Activated naive CD4-positive, alpha-beta T cell treated with anti-CD3 and anti-CD28 coated beads for 36 hours (primary cell): ENCODE measurements at regions not wholly inside any gene's neighbourhood (a gene's known extent, or its start where the extent isn't known, plus 50 kb on each side); places are given as distances from the start of the nearest gene placed in this dataset.
"Not testable (repeated sequence)": the region's sequence is repeated elsewhere in the genome, so short reads cannot be mapped to it uniquely, and the experiment has no call there.

Source experiments
- CTCF ChIA-PET: fragments of 350-600 bp; sonication (Branson Sonifier 250); formaldehyde crosslinking; loops from one replicate; lab custom pipeline; 2021; ENCODE audit warnings: antibody characterized with exemption; lab: Charles Lee
- DNase-seq: peaks from one replicate; pipeline ENCODE4 v3.0.0-alpha.2; 2020
- H3K27ac Mint-ChIP-seq: one replicate; pipeline ENCODE4 v1.8.0; 2021; ENCODE audit warnings: mild to moderate bottlenecking, mixed read lengths
- H3K27me3 Mint-ChIP-seq: one replicate; pipeline ENCODE4 v1.8.0; 2021; ENCODE audit warnings: low read depth, mixed read lengths
- H3K36me3 Mint-ChIP-seq: one replicate; pipeline ENCODE4 v1.8.0; 2021; ENCODE audit warnings: low read depth, mixed read lengths
- H3K4me1 Mint-ChIP-seq: one replicate; pipeline ENCODE4 v1.8.0; 2021; ENCODE audit warnings: low read depth, mixed read lengths
- H3K4me3 Mint-ChIP-seq: one replicate; pipeline ENCODE4 v1.8.0; 2021; ENCODE audit warnings: mild to moderate bottlenecking, moderate library complexity, mixed read lengths
- H3K9me3 Mint-ChIP-seq: one replicate; pipeline ENCODE4 v1.8.0; 2021; ENCODE audit warnings: mixed read lengths
- intact Hi-C: fragments of 100-400 bp; cut with micrococcal nuclease; formaldehyde crosslinking; loops from one replicate; pipeline ENCODE4 v1.15.1; 2023

DNA sequence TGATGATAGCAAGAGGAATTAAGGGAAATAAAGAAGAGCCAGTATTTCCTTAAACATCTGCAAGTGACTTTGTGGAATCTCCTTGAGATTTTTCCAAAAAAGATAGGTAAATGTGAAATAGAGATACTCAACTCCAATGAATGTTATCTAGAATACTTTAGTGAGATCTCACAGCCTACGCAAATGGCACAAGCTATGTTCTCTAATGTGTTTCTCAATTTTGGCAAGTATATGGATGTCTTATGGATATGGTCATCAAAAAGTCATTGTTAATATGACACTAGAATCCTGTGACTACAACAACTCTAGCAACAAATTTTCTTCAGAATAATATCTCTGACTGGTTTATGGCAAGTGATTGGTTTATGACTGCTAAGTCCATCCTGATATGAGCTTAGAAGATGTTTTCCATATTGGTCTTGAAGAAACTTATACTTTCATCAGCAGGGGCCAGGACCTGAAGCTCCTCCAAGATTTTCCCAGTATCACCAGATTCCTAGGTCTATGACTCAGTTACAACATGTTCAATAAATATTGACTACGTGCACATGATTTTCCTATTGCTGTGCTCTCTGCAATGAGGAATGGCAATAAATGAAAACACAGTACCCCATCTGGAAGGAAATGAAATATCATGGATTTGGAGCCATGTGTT lies 170.9 kb upstream of the THBS1 start:
- CTCF ChIA-PET = no interaction called here
- no peaks in the 10 kb centered on the region for H3K36me3 Mint-ChIP-seq
- no peak overlapping the region for H3K4me3 Mint-ChIP-seq
- peaks cover 6% of the 10 kb centered on the region for H3K4me1 Mint-ChIP-seq
- H3K27ac Mint-ChIP-seq = no peak overlapping the region
- peaks cover 13% of the 10 kb centered on the region for H3K27me3 Mint-ChIP-seq
- DNase-seq = no peak
- intact Hi-C loops = loop anchor here (2.0 kb wide), 1 partner anchor 17 kb away; no protein-coding TSS in a partner anchor
- no peaks in the 10 kb centered on the region for H3K9me3 Mint-ChIP-seq

DNA sequence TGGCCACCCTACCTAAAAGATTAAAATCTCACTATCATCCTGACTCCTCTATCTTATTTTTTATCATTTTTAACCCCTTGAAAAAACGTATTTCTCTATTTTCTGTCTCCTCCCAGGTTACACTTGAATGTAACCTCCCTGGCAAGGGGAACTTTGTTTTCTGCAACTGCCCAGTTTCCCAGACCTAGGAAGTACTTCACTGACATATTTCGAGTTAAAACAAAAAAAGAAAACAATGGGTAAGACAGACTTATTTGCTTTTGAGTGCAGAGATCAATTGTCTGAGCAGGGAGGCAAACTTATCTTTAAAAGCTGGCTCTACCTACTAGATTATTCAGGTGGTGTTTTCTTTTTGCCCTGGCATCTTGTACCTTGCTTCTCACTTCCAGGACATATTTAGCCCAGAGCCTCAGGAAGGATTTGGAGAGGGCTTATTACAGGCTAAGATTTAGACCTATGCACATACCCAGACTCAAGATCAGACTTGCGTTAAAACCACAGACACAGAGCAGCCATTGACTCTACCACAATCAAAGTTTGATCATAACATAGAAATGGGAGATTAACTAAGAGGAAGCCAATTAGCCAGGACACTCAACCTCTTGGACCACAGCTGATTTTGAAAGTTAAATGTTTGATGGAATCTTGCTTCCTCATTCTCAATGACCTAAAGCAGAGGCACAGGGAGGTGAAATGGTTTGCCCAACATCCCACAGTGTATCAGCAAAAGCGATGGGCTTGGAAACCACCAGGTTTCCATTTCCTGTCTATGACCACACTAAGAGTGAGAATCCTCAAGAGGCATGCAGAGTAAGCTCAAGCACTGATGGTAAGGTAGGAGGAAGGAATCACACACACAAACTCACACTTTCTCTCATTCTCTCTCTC lies 169.5 kb upstream of the THBS1 start:
- no peaks in the 10 kb centered on the region for H3K9me3 Mint-ChIP-seq
- H3K27me3 Mint-ChIP-seq = peaks cover 9% of the 10 kb centered on the region
- intact Hi-C loops = loop anchor here (2.0 kb wide), 1 partner anchor 15 kb away; no protein-coding TSS in a partner anchor
- no peaks in the 10 kb centered on the region for H3K36me3 Mint-ChIP-seq
- no peak overlapping the region for H3K27ac Mint-ChIP-seq
- peaks cover 6% of the 10 kb centered on the region for H3K4me1 Mint-ChIP-seq
- CTCF ChIA-PET = no interaction called here
- H3K4me3 Mint-ChIP-seq = no peak overlapping the region
- peak; percentile 41 for DNase-seq

- peaks cover 9% of the 10 kb centered on the region for H3K27me3 Mint-ChIP-seq
- H3K4me1 Mint-ChIP-seq = peaks cover 6% of the 10 kb centered on the region
- intact Hi-C loops = no loop called here
- no peak overlapping the region for H3K27ac Mint-ChIP-seq
- no peaks in the 10 kb centered on the region for H3K36me3 Mint-ChIP-seq
- DNase-seq = no peak
- H3K9me3 Mint-ChIP-seq = peaks cover 4% of the 10 kb centered on the region
- H3K4me3 Mint-ChIP-seq = no peak overlapping the region
- CTCF ChIA-PET = no interaction called here
Observed at GRCh38 chr15:39413558-39413957, 167.3 kb upstream of the THBS1 start.

DNA sequence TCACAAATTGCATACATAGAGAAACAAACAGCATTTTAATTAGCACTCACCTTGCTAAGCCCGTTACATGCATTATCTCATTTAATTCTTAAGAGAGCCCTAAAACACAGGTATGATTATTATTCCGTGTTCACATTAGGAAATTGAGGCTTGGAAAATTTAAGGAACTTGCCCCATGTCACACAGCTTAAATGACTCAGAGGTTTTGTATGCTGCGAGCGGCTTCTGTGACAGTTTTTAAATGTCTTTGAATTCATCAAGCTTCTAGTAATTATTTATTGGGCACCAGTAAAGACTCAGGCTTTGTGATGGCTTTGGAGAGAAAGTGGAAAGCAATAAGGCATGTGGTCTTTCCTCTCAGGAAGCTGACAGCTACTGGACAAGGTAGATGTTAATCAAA lies 166.7 kb upstream of the THBS1 start:
- peaks cover 6% of the 10 kb centered on the region for H3K4me1 Mint-ChIP-seq
- H3K9me3 Mint-ChIP-seq = peaks cover 4% of the 10 kb centered on the region
- CTCF ChIA-PET = no interaction called here
- H3K36me3 Mint-ChIP-seq = no peaks in the 10 kb centered on the region
- intact Hi-C loops = no loop called here
- no peak for DNase-seq
- no peak overlapping the region for H3K4me3 Mint-ChIP-seq
- no peak overlapping the region for H3K27ac Mint-ChIP-seq
- peaks cover 13% of the 10 kb centered on the region for H3K27me3 Mint-ChIP-seq

DNA sequence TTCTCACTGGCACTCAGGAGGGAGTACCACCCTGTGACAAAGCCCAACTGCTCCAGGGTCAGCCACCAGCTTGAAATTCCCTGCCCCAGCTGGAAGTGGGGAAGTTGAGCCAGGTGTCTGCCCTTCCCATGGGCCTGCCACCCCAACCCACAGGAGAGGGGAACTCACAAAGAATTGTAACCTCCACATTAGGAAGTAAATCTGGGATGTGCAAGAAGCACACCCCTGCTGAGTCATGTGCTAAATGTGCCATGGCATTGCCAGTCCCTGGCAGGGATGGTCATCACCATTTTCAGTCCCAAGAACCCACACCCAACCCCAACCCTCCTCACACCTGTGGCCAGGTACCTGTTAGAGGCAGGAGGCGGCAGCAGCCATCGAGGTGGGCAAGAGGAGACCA lies 165.2 kb upstream of the THBS1 start:
- Mint-ChIP-seq H3K9me3 (peaks cover 4% of the 10 kb centered on the region), H3K27me3 (peaks cover 17% of the 10 kb centered on the region), H3K4me1 (peaks cover 6% of the 10 kb centered on the region), H3K27ac (no peak overlapping the region), H3K36me3 (no peaks in the 10 kb centered on the region), H3K4me3 (no peak overlapping the region)
- intact Hi-C loops = no loop called here
- no peak for DNase-seq
- CTCF ChIA-PET = no interaction called here

GRCh38 chr15:39416258-39416657 lies 164.6 kb upstream of the THBS1 start:
- no peak overlapping the region for H3K27ac Mint-ChIP-seq
- no peak for DNase-seq
- H3K36me3 Mint-ChIP-seq = no peaks in the 10 kb centered on the region
- H3K4me1 Mint-ChIP-seq = peaks cover 6% of the 10 kb centered on the region
- CTCF ChIA-PET = no interaction called here
- H3K9me3 Mint-ChIP-seq = peaks cover 4% of the 10 kb centered on the region
- no peak overlapping the region for H3K4me3 Mint-ChIP-seq
- intact Hi-C loops = no loop called here
- peaks cover 17% of the 10 kb centered on the region for H3K27me3 Mint-ChIP-seq

- Mint-ChIP-seq H3K9me3 (peaks cover 4% of the 10 kb centered on the region), H3K27me3 (peaks cover 17% of the 10 kb centered on the region), H3K36me3 (no peaks in the 10 kb centered on the region), H3K4me1 (no peaks in the 10 kb centered on the region), H3K4me3 (no peak overlapping the region), H3K27ac (no peak overlapping the region)
- CTCF ChIA-PET = no interaction called here
- intact Hi-C loops = no loop called here
- no peak for DNase-seq
Observed at GRCh38 chr15:39417366-39418134, 163.3 kb upstream of the THBS1 start.

- no peaks in the 10 kb centered on the region for H3K36me3 Mint-ChIP-seq
- peaks cover 4% of the 10 kb centered on the region for H3K9me3 Mint-ChIP-seq
- H3K27ac Mint-ChIP-seq = no peak overlapping the region
- peaks cover 13% of the 10 kb centered on the region for H3K27me3 Mint-ChIP-seq
- intact Hi-C loops = loop anchor here (10.0 kb wide), 2 partner anchors 725 to 855 kb away; partner anchors contain the start of gene RASGRP1
- DNase-seq = no peak
- no peak overlapping the region for H3K4me3 Mint-ChIP-seq
- H3K4me1 Mint-ChIP-seq = no peaks in the 10 kb centered on the region
- CTCF ChIA-PET = no interaction called here
Observed at GRCh38 chr15:39419651-39420050, 161.2 kb upstream of the THBS1 start.

- CTCF ChIA-PET, H3K36me3 Mint-ChIP-seq, DNase-seq, H3K9me3 Mint-ChIP-seq, H3K4me1 Mint-ChIP-seq, H3K27ac Mint-ChIP-seq, H3K4me3 Mint-ChIP-seq: not testable (repeated sequence)
- intact Hi-C loops = loop anchor here (10.0 kb wide), 2 partner anchors 725 to 855 kb away; partner anchors contain the start of gene RASGRP1
- peaks cover 11% of the 10 kb centered on the region for H3K27me3 Mint-ChIP-seq
Observed at GRCh38 chr15:39420123-39420852, 160.6 kb upstream of the THBS1 start.

DNA sequence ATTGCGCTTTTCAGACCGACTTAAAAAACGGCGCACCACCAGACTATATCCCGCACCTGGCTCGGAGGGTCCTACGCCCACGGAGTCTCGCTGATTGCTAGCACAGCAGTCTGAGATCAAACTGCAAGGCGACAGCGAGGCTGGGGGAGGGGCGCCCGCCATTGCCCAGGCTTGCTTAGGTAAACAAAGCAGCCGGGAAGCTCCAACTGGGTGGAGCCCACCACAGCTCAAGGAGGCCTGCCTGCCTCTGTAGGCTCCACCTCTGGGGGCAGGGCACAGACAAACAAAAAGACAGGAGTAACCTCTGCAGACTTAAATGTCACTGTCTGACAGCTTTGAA lies 160.1 kb upstream of the THBS1 start:
- H3K27me3 Mint-ChIP-seq = peaks cover 13% of the 10 kb centered on the region
- H3K4me1 Mint-ChIP-seq, CTCF ChIA-PET, H3K36me3 Mint-ChIP-seq, H3K4me3 Mint-ChIP-seq, H3K27ac Mint-ChIP-seq, H3K9me3 Mint-ChIP-seq, DNase-seq: not testable (repeated sequence)
- intact Hi-C loops = loop anchor here (10.0 kb wide), 2 partner anchors 726 to 856 kb away; partner anchors contain the start of gene RASGRP1

DNA sequence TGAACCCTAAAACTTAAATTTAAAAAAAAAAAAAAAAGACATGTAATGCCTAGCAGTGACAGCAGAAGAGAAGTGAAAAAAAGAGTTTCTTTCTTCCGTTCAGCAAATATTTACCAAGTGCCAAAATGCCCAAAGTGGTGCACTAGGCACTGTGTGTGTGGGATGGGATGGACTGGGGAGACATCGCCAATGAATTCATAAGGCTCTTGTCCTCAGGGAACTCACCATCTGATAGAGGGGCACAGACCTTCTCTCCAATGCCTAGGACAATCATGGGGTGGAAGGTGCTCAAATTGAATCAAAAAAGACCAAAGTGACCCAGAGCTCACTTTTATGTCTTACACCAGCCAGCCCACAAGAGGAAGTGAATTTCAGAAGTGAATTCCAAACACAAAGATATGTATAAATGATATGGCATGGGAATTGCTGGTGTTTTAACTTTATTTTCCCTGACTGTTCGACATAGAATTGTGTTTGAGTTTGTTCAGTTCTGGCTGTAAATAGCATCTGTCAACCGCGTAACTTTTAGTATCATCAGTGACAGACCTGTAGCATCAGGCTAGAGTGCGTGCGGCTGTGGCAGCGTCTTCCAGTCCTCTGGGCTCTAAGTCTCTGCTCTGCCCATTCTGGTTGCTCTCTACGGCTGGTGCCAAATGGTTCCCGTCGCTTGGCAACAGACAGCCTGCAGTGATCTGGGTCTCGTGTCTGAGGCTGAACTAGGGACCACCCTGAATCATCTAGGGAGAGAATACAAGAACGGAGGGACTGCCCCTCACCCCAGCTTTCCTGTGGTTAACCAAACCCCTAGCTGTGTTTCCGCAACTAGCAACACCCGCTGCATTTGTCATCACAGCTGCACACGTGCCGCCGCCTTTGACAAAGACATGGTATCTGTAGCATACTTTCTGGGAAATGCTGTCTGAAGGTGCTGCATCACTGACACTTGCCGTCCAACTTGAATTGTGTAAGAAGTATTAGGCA lies 154.0 kb upstream of the THBS1 start:
- Mint-ChIP-seq H3K27ac (no peak overlapping the region), H3K4me1 (peaks cover 38% of the 10 kb centered on the region)

More for the DNA sequence above, 154.0 kb upstream of the THBS1 start:
- Mint-ChIP-seq H3K36me3 (no peaks in the 10 kb centered on the region), H3K4me3 (peak overlapping the region; percentile 17), H3K27me3 (peaks cover 26% of the 10 kb centered on the region), H3K9me3 (peaks cover 1% of the 10 kb centered on the region)
- CTCF ChIA-PET = interaction anchor here (0.7 kb wide), 1 partner anchor 1764 kb away, joined by 3 read pairs; no protein-coding TSS in a partner anchor
- intact Hi-C loops = loop anchor here (2.0 to 10.0 kb wide), 13 partner anchors 16 to 1354 kb away; partner anchors contain the start of genes FSIP1 and RASGRP1
- DNase-seq = peak; percentile 95
